Fibroblast of lung (primary cell): ENCODE measurements at regions not wholly inside any gene's neighbourhood (a gene's known extent, or its start where the extent isn't known, plus 50 kb on each side); places are given as distances from the start of the nearest gene placed in this dataset.

Experiments
- EZH2 ChIP-seq: IDR thresholded peaks from 2 replicates; pipeline ENCODE4 v1.5.1; 2012; ENCODE audit warnings: low read length, control low read depth, mild to moderate bottlenecking; ENCODE audit errors: missing control alignments
- TF ChIP-seq, protein P1 (sequence below), 2 donors: IDR thresholded peaks in 1 of 2; conservative IDR thresholded peaks in 1 of 2; 1 replicate in 1 of 2; 2 replicates in 1 of 2; pipeline ENCODE4 v1.5.1; 2011 to 2012; ENCODE audit warnings: low read length in 2 of 2, control low read depth in 1 of 2, inconsistent platforms in 1 of 2, low read depth in 1 of 2, mild to moderate bottlenecking in 1 of 2

GRCh38 chr9:26639761-26640160 is 252.8 kb downstream of the CAAP1 start:
- TF ChIP-seq, protein P1, sequence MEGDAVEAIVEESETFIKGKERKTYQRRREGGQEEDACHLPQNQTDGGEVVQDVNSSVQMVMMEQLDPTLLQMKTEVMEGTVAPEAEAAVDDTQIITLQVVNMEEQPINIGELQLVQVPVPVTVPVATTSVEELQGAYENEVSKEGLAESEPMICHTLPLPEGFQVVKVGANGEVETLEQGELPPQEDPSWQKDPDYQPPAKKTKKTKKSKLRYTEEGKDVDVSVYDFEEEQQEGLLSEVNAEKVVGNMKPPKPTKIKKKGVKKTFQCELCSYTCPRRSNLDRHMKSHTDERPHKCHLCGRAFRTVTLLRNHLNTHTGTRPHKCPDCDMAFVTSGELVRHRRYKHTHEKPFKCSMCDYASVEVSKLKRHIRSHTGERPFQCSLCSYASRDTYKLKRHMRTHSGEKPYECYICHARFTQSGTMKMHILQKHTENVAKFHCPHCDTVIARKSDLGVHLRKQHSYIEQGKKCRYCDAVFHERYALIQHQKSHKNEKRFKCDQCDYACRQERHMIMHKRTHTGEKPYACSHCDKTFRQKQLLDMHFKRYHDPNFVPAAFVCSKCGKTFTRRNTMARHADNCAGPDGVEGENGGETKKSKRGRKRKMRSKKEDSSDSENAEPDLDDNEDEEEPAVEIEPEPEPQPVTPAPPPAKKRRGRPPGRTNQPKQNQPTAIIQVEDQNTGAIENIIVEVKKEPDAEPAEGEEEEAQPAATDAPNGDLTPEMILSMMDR (conservative IDR thresholded peaks at IDR 0.05 in 1 of 2, IDR thresholded peaks at IDR 0.05 in 1 of 2; ENCODE audit: low read depth in 1 of 2, low read length in 2 of 2), result no peak
- no peak for TF ChIP-seq EZH2
